ENCODE measurements at regions not wholly inside any gene's neighbourhood (a gene's known extent, or its start where the extent isn't known, plus 50 kb on each side); places are given as distances from the start of the nearest gene placed in this dataset.

DNA sequence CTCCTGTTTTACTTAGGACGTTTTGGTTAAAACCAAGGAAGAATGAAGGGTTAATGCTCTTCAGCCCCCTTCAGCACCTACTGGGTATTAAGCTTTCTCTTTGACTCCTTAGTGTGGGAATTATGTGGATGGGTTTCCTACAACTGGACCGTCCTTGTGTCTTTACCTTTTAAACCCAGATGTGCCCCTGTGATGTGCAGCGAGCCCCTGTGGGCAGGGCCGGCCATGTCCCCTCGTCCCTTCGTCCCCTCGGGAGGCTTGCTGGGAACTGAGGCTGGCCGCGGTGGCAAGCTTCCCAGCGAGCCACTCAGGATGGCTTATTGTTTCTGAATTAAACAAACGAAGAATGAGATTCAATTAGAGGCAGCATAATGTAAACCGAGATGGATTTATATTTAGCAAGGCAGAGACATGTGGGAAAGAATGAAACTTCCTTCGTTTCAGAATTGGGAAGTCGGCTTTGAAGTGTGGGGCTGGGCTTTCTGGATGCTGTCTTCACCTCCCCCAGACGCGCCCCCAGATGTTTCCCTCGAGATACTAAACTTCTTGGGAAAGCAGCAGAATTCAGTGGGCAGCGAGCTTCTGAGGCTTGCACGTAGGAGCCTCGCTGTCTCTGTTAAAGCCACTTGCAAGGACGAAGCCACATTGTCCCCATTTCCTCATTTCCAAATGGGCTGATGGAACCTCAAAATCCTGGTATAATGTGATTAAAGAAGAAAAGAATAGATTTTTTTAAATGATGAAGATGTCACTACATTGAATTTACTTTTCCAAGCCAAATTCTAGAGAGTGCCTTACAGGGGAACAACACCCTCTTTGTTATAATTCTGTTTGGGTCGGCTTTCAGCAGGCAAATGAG lies 146.0 kb downstream of the VAPA start:
- DNase-seq: no peak

DNA sequence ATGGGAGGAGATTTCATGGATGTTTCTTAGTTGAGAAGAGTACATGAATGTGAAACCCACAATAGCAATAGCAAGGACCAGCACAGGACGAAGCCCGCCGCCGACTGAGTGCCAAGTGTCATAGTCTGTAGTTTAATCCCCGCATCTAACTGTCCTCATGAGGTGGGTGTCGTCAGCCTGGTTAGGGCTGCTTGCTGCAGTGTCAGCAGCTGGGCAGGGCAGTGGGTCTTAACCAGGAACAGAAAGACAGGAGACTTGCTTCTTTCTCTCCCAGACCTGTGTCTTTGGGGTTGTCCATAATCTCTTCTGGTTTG lies 146.6 kb downstream of the VAPA start:
- no peak for DNase-seq

DNA sequence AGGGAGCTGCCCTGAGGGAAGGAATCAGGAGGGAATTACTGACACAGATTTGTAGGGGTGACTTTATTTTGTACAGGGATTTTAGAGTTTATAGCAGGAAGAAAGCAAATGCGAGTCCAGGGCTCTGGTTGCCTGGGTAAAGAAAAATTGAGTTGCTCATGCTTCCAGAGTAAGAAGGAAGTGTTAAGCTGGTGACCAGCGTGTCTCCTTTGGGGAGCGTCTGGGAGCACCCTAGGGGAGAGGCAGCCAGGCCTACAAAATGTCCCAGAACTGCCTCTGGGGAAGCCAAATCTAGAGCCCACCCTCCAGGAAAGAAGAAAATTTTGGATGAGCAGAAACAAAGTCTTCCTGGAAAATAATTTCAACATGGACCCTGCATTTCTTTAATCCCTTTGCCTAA lies 147.0 kb downstream of the VAPA start:
- DNase-seq: no peak

DNA sequence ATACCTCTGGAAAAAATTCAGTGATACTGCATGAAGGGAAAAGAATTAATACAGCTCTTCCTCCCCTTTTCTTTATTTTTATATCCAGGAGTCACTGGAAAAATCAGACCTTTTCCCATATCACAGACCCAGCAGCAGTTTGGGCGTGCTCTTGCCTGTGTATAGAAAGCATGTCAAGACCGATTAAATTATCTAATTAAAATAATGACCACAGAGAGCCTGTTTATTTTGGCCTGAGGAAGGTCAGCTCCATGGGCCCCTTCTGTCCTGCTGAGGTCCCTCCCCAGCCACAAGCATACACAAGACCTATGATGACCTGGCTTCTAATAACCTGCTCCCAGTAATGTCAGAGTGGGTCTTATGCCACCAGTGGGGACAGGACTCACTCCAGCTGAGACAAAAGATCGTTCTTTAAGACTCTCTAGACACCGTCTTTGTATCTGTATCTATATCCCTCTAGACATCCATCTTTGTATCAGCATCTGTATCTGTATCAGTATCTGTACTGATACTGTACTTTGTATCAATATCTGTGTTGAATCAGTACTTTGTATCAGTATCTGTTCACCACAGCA lies 147.8 kb downstream of the VAPA start:
- no peak for DNase-seq

DNA sequence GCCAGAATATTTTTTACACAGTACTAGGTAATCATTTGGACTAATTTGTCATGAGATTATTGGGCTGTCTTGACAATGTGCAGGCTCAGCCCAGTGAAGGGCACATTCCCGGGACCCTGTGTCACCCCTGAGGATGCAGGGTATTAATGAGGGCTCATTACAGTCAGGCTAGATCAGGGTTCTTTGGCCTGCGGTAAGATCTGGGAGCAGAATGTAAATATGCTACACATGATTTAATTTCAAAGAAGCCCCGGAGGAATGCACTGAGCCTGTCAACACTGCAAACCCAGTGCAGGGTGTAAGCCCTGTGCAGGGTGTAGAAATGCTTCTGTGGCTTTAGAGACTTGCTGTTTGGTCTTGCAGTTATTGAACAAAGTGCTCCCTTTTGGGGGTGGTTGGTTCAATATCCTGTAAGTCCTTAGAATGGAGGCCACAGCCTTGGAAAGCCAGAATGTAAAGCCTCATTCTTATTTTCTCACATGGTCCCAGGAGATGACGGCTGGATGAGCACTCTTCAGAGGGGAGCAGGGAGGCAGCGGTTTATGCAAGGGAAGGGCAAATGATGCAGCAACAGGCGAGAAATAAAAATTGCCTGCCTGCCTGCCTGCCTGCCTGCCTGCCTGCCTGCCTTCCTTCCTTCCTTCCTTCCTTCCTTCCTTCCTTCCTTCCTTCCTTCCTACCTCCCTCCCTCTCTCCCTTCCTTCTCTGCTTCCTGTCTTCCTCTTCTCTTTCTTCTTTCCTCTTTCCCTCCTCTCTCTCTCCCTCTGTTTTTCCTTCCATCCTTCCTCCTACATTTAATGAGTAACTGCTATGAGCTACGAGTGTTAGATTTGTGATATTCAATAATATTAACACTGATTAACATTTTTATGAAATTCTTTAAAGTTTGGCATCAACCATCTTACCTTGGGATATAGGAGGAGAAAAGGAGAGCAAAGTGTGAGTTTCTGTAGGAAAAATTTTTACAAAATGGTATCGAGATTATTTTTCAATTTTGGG lies 148.8 kb downstream of the VAPA start:
- DNase-seq: no peak

DNA sequence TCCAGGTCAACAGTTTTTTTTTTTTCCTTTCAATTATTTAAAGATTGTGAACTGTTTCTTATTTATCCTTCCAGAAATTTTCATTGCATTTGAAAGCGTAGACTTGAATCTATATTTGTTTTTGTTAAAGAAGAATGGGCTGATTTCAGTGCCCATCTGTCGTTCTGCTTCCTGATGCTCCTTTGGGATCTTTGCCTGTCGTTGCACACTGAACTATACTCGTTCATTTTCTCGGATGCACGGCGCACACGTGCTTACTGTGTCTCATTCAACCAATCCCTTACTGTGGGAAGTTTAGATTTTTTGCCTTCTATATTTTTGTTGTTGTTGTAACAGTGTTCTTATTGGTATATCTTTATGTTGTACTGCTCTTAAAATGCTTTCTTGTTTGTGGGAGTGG lies 149.7 kb downstream of the VAPA start:
- DNase-seq: no peak

DNA sequence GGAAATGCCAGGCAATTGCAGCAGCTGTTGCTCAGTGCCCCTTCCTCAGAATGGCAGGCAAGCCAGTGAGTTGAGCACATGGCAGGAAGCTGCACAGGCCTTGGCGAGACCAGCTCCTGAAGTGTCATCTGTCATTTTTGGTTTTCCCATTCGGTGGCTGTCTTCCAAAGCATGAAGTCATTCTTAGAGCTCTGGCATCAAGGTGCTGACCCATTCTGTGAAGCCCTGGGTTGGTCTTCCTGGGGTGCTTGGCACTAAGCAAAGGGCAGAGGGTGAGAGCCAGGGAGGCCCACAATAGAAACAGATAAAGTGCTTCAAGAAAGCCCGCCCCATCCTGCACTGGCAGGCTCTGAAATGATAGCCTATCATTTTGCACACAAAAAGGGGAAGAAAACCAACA lies 150.5 kb downstream of the VAPA start:
- DNase-seq: no peak

DNA sequence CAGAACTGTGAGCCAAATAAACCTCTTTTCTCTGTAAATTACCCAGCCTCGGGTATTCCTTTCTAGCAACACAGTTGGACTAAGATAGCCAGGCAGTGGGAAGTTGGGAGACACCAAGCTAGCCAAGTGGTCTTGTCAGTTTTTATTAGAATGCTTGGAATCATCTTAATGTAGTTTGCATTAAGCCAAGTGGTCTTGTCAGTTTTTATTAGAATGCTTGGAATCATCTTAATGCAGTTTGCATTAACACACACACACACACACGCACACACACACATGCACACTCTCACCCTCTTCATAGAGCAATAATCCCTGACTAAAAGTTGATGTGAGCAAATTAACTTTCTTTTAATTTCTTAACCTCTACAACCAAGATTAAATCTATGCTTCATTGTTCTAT lies 151.5 kb downstream of the VAPA start:
- DNase-seq: no peak

DNA sequence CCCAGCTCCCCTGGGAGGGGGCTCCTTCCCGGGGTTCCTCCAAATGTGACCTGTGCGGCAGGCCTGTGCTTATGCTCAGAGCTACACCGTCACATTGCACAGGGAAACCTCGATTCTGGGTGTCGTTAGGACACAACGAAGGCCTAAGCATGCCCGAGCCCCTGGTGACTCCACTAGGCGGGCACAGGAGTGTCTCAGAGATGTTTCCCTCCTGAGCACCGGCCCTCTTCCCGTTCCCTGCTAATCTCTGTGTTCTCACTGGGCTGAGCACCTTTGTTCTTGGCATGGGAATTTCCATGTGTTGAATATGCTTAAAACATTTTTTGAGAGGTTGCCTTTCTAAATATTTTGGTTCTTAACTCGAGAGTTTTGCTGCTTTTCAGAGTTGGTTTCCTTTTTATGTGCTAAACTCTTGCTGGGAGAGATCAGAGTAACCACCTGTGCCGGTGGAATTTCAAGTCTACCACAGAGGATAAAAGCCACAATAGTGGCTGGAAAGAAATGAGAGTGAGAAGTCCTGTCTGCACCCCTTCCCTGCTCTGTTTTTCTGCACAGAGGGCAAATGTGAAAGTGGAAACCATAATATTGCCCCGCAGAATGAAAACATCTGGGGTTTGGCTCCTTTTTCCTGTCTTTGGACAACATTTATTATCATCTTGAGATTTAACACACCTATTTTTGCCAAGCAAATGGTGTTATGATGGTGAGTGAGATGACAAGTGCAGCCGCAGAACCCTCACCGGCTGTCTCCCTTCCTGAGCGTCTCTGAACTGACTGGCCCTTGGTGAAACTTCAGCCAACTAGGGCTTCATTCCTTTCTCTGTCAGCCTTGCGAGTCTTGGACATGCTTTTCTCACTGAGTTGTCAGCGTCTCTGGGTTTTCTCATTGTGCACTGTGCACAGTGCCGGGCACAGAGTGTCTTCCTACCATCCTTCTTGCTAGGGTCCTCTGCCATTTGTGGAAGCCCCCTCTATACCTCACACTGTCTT lies 154.1 kb downstream of the VAPA start:
- DNase-seq: no peak

DNA sequence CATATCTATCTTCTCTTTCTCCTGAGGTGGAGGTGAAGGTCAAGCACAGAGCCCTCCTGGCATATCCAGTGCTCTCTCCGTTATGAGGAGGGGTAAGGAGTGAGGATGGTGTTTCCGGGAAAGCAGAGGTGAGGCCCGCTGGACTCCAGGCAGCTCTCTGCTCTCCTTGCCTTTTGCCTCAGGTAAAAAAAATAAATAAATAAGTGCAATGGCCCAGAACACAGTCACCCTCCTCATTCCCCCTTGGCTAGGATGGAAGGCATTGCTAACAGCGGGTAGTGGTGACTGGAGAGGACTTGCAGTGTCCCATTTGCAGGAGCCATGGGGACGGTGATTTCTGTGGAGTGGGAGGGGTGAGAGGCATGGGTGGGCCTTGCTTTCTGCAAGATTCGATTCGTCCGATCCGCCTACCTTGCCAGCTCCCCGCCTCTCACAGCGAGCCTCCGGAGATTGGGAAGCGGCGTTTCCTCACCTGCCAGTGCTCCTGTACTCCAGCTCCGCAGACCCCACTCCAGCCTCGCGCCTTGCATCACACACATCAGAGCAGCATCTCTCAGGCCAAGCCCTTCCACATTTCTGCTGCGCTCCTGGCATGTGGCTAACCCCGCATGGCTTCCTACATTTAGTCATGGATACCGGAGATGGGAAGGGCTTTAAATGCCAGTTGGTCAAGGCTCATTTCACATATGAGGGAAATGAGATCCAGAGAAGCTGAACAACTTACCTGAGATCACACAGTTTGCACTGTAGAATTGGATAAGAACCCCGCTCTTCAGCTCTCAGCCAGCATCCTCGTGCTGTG lies 155.2 kb downstream of the VAPA start:
- no peak for DNase-seq

DNA sequence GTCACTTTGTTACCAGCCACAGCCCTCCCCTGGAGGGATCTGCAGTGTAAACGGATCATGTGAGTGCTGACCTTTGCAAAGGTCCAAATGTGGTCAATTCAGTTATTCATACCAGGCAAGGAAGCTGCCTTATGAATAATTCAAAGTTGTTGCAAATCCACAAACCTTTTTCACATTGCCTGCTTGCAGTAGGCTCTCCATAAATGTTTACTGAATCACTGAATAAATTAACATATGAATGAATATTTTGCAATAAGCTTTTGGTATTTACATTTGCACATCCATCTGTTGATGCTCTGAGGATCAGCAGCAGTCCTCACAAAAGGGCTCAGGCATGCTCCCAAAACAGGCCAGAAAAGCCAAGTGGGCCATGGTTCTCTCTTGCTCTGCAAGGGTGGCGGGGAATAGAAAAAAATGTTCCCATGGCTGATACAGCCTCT lies 156.8 kb downstream of the VAPA start:
- no peak for DNase-seq

DNA sequence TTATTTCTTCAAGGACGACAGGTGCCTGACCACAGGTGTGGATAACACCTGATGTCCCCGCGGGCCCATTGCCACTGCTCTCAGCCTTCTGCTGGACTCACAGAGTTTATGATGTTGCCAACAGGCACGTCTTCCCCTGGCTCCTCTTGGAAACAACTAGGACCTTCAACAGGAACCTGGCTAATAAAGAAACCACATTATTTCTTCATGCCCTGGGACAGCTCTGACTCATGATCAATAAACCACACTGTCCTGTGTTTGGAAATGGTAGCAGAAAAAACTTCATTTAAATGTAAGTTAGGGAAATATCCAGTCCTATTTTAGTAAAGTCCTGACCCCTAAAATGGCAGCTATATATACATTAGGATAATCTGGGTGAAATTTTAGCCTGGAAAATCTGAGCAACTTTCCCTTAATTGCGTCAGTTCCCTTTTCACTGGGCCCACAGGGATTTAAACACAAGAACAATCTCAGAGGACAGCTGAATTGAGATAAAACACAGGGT lies 158.9 kb downstream of the VAPA start:
- DNase-seq: no peak

DNA sequence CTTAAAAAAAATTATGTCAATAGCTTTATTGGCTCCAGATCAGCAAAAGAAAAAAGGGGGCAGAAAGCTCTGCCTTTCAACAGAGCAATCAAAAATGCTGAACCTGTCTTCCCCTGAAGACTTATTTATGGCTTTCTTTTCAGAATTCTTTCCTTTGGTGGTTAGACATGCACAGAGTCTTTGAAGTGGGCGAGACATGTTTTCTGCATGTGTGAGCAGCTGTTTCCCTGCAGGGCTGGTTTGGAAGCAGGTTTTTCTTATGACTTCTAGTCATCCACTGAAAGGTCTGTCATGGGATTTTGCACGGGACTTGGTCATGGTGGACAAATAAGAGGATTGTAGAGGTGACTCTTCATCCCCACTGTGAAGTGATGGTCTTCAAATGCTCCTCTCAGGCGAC lies 160.3 kb downstream of the VAPA start:
- DNase-seq: no peak

DNA sequence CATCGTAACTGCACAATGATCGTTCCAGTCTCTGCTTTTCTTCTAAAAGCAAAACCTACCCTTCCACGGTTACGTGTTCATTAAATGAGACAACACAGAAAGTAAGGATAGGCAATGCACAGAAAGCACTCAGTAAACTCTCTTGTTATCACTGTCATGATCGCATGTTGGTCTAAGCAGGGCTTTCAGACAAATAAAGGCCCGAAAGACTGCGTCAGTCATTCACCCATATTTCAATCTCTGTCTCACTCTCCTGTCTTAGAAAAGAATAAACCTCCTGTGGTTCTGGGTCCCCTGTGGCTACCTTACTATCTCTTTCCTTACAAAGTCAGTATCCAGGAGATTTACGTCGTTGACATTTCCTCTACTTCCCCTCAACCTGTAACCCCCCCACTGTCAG lies 160.9 kb downstream of the VAPA start:
- no peak for DNase-seq

DNA sequence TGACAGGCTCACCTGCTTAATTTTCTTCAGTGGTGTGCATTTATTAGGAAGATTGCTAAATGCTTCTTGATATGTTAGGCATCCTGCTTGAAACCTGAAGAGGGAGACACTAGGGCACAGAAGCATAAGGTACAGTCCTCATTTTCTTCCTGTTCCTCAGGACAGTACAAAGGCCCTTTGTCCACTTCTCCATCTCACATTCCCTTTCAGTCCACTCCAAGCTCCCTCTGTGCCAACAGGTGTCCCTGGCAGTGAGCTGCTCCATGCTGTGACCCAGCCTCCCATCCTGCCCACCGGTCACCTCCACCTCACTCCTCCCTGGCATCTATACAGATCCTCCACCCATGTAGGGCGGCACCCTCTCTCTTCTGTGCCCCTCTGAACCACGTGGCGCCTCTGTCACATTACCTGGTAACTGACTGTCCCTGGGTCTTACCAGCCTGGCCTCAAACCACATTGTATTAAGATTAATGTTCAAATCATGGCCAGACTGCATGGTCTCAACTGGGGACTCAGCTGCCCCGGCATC lies 162.8 kb downstream of the VAPA start:
- no peak for DNase-seq

DNA sequence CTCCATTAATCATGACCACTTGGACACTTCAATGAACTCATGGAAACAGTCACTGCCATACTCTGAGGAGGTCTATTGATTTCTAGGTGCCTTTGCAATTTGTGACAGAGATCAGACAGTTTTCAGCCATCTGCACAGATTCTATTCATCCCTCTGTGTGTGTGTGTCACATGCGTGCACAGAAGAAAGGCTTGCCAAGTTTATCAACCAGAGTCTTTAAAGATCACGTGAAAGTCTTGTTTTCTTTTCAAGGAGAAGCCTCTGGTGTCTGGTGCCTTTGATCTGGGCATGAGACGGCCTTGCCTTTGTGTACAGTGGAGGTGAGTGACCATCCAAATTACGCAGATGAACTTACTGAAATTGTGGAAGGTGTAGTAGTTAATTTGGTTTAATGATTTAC lies 164.2 kb downstream of the VAPA start:
- DNase-seq: no peak

DNA sequence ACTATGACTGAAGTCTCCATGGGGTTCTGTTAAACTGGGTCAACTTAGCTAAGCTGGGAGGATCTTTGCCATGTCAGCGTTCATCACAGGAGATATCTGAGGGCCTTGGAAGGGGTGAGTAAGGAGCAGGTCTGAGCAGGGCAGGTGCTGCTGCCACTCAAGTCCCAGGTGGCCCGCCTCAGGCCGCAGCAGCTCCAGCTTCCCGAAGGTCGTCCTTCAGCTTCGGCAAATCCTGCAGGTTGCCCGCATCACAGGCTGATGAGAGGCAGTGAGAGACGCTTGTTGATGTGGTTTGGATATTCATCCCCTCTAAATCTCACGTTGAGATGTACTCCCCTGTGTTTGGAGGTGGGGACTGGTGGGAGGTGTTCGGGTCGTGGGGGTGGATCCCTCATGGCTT lies 166.6 kb downstream of the VAPA start:
- no peak for DNase-seq

DNA sequence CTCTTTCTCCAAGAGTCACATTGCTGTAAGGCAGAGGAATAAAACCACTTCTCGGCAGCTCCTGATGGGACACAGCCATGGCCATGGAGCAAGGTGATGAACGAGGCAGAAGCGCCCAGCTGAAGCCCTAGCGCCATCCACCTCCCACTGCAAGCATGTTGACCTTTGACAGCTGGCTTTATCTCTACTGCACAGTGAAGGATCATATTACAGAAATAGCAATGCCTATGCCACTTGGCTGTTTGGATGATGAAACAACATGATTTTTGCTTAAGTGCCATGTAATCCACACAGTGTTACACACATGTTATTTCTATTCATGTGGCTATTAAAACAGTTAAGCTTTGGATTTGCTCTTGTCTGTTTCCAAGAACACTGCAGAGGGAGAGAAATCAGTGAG lies 167.7 kb downstream of the VAPA start:
- DNase-seq: no peak

DNA sequence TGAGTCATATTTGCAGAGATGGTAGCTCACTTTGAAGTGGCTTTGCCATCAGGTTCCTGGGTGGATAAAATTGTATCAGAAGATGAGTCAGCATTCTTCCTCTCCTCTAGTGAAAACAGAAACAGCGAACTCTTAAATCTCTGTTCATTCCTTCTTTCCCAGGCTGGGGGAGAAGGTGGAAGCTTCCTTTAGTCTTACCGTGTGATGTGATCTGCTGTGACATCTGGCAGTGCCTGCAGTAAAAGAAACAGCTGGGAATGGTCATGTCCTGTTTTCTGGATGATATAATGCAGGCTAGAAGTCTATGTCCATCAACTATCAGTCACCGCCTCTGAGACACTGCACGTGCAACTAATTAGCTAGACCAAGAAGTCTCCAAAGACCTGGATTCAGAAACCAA lies 171.6 kb downstream of the VAPA start:
- DNase-seq: no peak

DNA sequence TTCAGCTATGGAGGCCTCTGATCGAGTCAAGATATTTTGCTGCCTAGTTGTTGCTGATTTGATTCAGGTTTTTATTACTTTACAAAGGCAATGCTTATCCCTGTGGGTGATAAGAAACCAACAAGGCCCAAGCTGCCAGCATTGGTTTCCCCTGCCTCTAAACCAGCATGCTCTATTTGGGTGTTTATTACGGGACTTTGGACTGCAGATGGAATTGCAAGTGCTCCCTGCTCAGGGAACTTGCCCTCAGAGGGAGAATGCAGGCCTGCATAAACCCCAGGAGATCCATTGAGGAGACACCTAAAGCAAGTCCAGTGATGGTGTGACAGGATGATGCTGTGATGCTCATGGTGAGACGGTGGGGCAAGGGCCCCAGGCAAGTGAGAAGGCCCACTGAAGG lies 172.1 kb downstream of the VAPA start:
- DNase-seq: no peak

Data from activated CD4-positive, alpha-beta T cell treated with anti-CD3 and anti-CD28 coated beads, Interleukin-10, Interleukin-2, amounts not matched to agents 100 ng/mL and 50 ng/mL, durations not matched to agents 16 hours and 8 hours (primary cell).